IPS-20b (cell line): ENCODE measurements at regions not wholly inside any gene's neighbourhood (a gene's known extent, or its start where the extent isn't known, plus 50 kb on each side); places are given as distances from the start of the nearest gene placed in this dataset.

Source experiments
- H3K27ac ChIP-seq: one replicate; pipeline ENCODE4 v1.5.1; 2013; ENCODE audit warnings: low read length
- H3K27me3 ChIP-seq: 2 replicates; pipeline ENCODE4 v1.6.1; 2013; ENCODE audit warnings: mild to moderate bottlenecking, low read length, inconsistent platforms; ENCODE audit not compliant: insufficient read depth
- H3K36me3 ChIP-seq: 2 replicates; pipeline ENCODE4 v1.6.1; 2013; ENCODE audit warnings: low read depth, mild to moderate bottlenecking, inconsistent platforms, low read length, moderate library complexity; ENCODE audit not compliant: insufficient read depth
- H3K4me1 ChIP-seq: 2 replicates; pipeline ENCODE4 v1.6.1; 2013; ENCODE audit warnings: mild to moderate bottlenecking, control low read depth, inconsistent platforms, low read length, moderate library complexity; ENCODE audit not compliant: insufficient read depth
- H3K4me3 ChIP-seq: 2 replicates; pipeline ENCODE4 v1.5.1; 2013; ENCODE audit warnings: mild to moderate bottlenecking, low read length, inconsistent platforms
- H3K9ac ChIP-seq: 2 replicates; pipeline ENCODE4 v1.6.1; 2013; ENCODE audit warnings: low read depth, mild to moderate bottlenecking, inconsistent platforms, low read length, moderate library complexity
- H3K9me3 ChIP-seq: 2 replicates; pipeline ENCODE4 v1.6.1; 2013; ENCODE audit warnings: mild to moderate bottlenecking, low read depth, low read length, inconsistent platforms; ENCODE audit not compliant: insufficient read depth

DNA sequence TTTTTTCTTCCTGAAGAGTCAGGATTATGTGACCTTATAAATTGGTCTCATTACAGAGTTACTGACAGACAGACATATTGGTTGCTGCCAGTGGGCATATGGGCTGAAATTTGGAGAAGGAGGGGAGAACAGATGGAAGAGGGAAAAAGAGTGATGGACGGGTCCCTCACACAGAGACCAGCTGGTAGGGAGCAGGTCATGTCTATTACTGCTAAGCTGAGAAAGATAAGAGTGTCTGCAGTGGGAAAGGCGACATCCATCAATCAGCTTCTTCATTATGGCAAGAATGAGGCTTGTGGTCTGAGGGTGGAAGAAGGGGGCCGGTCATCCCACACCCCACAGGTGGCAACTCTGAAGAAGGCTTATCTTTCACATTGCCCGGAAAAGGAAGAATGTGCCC, 353.8 kb upstream of the RSPO3 start:
- Histone ChIP-seq H3K9me3 (no peaks in the 10 kb centered on the region), H3K4me3 (no peak overlapping the region), H3K36me3 (no peaks in the 10 kb centered on the region), H3K27me3 (no peaks in the 10 kb centered on the region), H3K27ac (no peak overlapping the region), H3K9ac (no peak overlapping the region), H3K4me1 (no peaks in the 10 kb centered on the region)

DNA sequence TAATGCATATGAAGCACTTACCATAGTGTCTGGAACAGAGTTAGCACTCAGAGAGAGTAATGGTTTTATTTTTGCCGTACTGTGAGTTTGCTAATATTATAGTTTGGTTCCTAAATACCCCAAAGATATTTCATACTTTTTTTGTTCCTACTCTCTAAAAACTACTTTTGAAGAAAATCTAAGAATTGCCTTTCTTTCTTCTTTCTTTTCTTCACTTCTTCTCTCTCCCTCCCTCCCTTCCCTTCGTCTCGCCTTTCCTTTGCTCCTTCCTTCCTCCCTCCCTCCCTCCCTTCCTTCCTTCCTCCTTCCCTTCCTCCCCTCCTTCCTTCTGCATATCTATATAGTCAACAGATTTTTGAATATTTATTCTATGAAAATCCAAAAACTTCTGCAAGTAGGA, 351.7 kb upstream of the RSPO3 start:
- Histone ChIP-seq H3K27me3 (no peaks in the 10 kb centered on the region), H3K4me1 (no peaks in the 10 kb centered on the region), H3K9me3 (no peaks in the 10 kb centered on the region), H3K36me3 (no peaks in the 10 kb centered on the region), H3K9ac (no peak overlapping the region), H3K27ac (no peak overlapping the region), H3K4me3 (no peak overlapping the region)

DNA sequence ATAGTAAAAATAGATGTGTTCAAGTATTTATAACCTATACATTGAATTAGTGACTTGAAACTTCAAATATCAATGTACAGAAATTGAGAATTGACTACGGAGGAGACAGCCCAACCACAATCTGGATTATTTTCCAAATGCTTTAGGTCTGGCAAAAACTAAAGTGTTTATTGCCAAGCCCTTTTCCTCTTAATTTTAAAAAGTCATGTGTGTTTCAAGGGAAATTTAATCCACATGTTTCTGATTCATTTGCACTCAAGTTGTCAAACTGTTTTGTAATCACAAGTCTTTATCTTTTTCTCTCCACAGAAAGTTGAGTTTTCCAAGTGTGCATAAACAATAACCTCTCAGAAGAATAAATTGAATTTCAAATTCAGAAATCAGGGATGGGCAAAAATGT, 350.8 kb upstream of the RSPO3 start:
- Histone ChIP-seq H3K9ac (no peak overlapping the region), H3K4me3 (no peak overlapping the region), H3K27ac (no peak overlapping the region), H3K4me1 (no peaks in the 10 kb centered on the region), H3K36me3 (no peaks in the 10 kb centered on the region), H3K27me3 (no peaks in the 10 kb centered on the region), H3K9me3 (no peaks in the 10 kb centered on the region)

DNA sequence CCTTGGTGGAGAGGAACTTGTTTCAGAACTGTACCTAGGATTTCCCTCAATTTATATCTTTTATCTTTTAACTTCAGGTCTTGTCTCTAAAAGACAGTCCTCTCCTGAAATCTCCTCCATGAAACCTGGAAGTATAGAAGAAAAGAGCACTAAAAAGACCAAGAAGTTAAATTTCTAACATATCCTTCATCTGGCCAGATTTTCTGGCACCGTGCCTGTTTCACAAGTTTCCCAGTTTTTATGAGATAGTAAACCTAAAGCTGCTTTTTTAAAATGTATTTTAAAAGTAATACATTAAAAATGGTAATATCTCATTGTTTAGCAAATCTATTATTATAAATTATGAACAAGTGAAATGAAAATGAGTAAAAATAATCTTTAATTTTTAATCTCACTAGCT, 348.3 kb upstream of the RSPO3 start:
- Histone ChIP-seq H3K4me1 (peaks cover 20% of the 10 kb centered on the region; the same call in 1 of the 2 replicates), H3K9ac (no peak overlapping the region), H3K4me3 (no peak overlapping the region), H3K9me3 (no peaks in the 10 kb centered on the region), H3K27ac (no peak overlapping the region), H3K36me3 (no peaks in the 10 kb centered on the region), H3K27me3 (no peaks in the 10 kb centered on the region)

DNA sequence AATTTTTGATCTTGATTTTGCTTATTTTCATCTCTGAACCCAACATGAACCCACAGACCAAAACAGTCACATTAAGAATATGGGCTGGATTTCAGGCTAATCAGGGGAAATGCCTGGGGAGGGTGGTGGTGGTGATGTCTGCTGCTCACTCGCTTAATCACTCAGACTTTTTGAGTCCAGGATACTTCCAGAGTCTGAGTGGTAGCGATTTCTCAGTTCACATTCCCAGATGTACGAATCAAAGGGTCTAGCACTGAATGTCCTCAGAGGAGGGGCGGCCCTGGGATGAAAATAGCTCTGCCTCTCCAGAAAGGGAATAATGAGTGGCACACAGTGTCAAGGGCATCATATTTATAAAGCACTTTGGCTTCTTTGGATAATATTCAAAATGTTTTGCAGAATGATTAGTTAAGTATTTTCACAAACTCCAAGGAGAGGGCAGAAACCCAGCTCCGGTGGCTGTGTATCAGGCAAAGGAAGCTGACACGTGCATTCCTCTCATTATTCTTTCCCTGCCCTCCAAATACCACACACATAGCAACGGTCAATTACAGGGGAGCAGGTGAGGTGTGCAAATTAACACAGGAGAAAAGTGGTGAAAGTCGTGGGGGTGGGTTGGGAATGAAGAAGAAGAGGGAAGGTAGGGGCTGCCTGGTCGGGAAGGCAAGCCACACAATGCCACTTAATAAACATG, 345.2 kb upstream of the RSPO3 start:
- Histone ChIP-seq H3K9ac (no peak overlapping the region), H3K9me3 (no peaks in the 10 kb centered on the region), H3K27me3 (no peaks in the 10 kb centered on the region), H3K4me3 (no peak overlapping the region), H3K36me3 (no peaks in the 10 kb centered on the region), H3K27ac (no peak overlapping the region), H3K4me1 (peaks cover 20% of the 10 kb centered on the region; the same call in 1 of the 2 replicates)

DNA sequence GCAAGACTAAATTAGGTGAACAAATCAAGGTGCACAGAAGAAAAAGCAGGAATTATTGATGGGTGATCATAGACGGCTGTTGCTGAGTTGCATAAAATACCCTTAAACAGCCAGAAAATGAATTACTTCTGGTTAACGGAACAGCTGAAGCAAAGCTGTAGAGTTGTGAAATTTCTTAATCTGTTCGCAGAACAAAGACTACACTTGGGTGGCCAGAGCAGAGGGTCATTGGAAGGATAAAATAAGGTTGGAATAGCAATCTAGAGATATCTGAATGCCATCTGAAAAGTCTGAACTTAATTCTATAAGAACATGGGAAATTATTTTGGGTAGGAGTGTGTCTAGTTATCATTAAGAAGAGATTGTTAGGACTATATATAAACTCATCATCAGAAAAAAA, 339.1 kb upstream of the RSPO3 start:
- no peak overlapping the region for H3K27ac ChIP-seq
- no peaks in the 10 kb centered on the region for H3K27me3 ChIP-seq
- no peak overlapping the region for H3K4me3 ChIP-seq
- no peaks in the 10 kb centered on the region for H3K36me3 ChIP-seq
- no peaks in the 10 kb centered on the region for H3K9me3 ChIP-seq
- H3K9ac ChIP-seq = no peak overlapping the region
- peaks cover 6% of the 10 kb centered on the region; the same call in 1 of the 2 replicates for H3K4me1 ChIP-seq

DNA sequence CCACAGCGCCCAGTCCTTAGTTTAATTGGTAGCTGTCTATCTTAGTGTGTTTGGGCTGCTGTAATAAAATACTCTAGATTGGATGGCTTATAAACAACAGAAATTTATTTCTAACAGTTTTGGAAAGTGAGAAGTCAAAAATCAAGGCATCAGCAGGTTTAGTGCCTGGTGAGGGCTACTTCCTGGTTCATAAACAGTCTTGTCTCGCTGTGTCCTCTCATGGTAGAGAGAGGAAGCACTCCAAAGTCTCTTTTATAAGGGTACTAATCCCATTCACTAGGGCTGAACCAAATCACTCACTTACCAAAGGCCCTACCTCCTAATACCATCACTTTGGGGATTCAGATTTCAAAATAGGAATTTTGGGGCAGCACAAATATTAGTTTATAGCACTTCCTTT, 336.9 kb upstream of the RSPO3 start:
- H3K9me3 ChIP-seq = no peaks in the 10 kb centered on the region
- no peak overlapping the region for H3K9ac ChIP-seq
- H3K4me3 ChIP-seq = no peak overlapping the region
- H3K27me3 ChIP-seq = no peaks in the 10 kb centered on the region
- no peaks in the 10 kb centered on the region for H3K36me3 ChIP-seq
- no peaks in the 10 kb centered on the region for H3K4me1 ChIP-seq
- no peak overlapping the region for H3K27ac ChIP-seq

DNA sequence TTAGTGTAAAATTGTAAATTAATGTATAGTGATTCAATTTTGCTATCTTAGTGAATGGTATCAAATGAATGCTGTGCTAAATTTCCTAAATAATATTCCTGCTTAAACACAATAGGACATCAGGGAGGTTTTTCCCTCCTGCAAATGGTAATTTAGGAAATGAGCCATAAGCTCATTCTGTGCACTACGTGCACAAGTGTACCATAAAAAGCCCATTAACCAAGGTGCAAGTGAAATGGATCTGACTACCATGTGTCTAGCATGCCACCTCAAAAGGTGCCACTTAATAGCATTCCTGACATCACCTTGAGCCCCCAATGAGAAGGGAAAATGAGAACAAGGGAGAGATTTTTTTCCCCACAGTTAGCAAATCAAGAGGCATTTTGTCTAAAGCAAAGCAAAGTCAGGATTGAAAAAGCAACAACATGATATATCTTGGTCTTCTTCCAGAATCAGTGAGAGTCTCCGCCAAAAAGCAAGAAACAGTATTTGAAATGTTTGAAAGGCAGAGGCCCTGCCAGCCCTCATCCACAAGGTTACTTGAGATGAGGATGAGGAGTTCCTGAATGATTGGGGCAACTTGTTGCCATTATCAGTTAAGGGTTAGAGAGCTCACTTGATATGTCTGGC, 334.2 kb upstream of the RSPO3 start:
- Histone ChIP-seq H3K36me3 (no peaks in the 10 kb centered on the region), H3K27ac (no peak overlapping the region), H3K9ac (no peak overlapping the region), H3K9me3 (no peaks in the 10 kb centered on the region), H3K27me3 (no peaks in the 10 kb centered on the region), H3K4me1 (no peaks in the 10 kb centered on the region), H3K4me3 (no peak overlapping the region)

DNA sequence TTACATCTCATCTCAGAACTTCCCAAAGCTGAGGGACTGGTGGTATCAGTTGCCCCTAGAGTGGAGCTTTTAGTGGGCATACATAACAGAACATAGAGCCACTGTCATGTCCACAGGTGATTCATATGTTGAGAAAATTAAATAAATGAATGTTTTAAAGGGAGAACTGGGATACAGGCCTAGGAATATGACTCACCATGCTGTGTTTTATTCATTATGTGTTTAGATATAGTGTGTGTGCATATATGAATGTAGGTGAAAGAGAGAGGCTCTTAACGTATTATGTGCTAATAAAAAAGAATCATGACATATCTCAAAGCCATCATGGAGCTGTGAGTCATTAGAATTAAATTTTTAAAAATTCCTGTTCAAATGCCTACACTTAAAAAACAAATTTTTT, 332.2 kb upstream of the RSPO3 start:
- Histone ChIP-seq H3K4me3 (no peak overlapping the region), H3K9me3 (no peaks in the 10 kb centered on the region), H3K27me3 (no peaks in the 10 kb centered on the region), H3K4me1 (no peaks in the 10 kb centered on the region), H3K36me3 (no peaks in the 10 kb centered on the region), H3K9ac (no peak overlapping the region), H3K27ac (no peak overlapping the region)

DNA sequence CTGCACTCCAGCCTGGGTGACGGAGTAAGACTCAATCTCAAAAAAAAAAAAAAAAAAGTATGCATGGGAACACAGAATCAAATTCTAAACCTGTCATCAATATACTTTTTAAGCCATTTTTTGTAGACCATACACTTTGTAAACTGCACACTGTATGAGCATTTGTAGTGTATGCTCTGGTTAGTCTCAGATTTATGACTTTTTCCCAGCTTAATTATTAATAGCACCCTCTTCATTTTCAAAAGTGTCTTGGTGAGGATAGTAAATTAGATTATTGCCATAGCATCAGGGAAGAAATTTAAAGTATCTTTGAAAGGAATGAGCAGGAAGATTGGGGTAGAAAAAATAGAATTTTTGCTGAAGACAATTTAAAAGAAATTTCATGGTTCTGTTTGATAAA, 330.8 kb upstream of the RSPO3 start:
- Histone ChIP-seq H3K9me3 (no peaks in the 10 kb centered on the region), H3K4me1 (no peaks in the 10 kb centered on the region), H3K9ac (no peak overlapping the region), H3K27ac (no peak overlapping the region), H3K27me3 (no peaks in the 10 kb centered on the region), H3K4me3 (no peak overlapping the region), H3K36me3 (no peaks in the 10 kb centered on the region)

DNA sequence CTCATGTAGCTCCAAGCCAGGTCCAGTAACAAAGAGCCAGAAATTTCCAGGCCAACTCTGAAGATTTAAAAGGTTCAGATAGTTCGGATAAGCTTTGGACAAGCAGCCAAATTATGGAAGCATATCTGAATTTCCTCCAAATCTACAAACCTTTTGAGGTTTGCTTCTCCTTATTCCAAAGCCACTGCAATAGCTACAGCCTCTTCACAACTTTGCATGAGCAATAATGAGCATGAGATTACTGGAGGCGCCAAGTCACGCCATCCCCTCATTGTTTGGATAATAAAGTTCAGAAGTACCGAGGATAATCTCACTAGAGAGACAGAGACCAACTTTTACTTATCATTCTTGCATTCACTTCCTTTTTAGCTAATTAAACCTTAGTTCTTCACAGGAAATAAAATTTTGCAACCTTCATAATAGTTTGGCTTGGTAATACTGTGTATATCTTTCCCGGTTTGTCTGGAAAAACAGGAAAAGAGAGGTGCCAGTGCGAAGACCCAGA, 329.6 kb upstream of the RSPO3 start:
- Histone ChIP-seq H3K4me3 (no peak overlapping the region), H3K9me3 (no peaks in the 10 kb centered on the region), H3K27ac (no peak overlapping the region), H3K36me3 (no peaks in the 10 kb centered on the region), H3K4me1 (no peaks in the 10 kb centered on the region), H3K27me3 (no peaks in the 10 kb centered on the region), H3K9ac (no peak overlapping the region)

DNA sequence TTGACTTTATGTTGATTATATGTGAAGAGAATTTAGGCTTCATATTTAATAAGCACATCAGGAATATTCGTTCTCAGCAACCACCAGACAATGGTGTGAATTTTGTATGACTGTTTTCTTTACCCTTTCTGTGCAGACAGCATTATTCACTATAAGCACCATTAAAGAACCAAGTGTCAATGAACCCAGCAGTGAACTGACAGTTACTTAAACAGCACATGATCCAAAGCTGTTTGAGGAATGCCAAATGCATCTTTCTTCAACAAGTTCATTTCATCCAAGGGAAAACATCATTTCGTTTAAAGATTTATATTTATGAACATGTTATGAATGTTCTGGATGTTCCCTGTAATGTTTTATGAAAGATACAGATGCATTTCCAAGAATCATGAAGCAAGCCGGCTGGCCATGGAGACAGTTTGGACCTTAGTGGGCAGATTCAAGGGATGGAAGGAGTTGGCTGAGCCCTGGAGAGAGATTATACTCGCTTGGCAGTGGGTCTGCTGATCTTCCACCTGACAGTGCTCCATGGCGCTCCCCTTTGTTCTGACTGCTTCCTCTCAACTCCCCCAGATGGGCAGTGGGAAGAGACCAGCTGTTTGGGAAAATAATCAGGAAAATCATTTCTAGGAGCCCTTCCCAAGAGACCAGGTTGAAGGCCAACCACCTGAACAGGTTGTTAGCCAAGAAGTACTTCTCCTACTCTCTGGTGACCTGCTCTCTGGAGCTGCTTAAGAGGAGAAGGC, 326.0 kb upstream of the RSPO3 start:
- Histone ChIP-seq H3K4me3 (no peak overlapping the region), H3K4me1 (no peaks in the 10 kb centered on the region), H3K27me3 (no peaks in the 10 kb centered on the region), H3K9me3 (no peaks in the 10 kb centered on the region), H3K9ac (no peak overlapping the region), H3K36me3 (no peaks in the 10 kb centered on the region), H3K27ac (no peak overlapping the region)
